RPMI8226 (cell line): ENCODE measurements at regions not wholly inside any gene's neighbourhood (a gene's known extent, or its start where the extent isn't known, plus 50 kb on each side); places are given as distances from the start of the nearest gene placed in this dataset.
"Not testable (repeated sequence)": the region's sequence is repeated elsewhere in the genome, so short reads cannot be mapped to it uniquely, and the experiment has no call there.

ENCODE experiments used
- DNase-seq: peaks from one replicate; pipeline ENCODE4 v3.0.0-alpha.2; 2015

DNA sequence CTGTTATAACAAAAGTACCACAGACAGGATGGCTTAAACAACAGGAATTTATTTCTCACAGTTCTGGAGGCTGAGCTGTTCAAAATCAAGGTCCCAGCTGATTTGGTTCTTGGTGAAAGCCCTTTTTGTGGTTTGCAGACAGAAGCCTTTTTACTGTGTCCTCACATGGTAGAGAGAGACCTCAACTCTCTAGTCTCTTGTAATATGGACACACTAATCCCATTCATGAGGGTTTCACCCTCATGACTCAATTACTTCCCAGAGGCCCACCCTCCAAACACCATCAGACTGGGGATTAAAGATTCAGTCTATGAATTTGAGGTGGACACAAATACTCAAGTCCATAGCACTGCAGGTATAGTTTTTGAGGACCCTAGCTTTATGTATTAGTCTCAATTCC lies 97.3 kb upstream of the WIPF3 start:
- peak; percentile 47 for DNase-seq

DNA sequence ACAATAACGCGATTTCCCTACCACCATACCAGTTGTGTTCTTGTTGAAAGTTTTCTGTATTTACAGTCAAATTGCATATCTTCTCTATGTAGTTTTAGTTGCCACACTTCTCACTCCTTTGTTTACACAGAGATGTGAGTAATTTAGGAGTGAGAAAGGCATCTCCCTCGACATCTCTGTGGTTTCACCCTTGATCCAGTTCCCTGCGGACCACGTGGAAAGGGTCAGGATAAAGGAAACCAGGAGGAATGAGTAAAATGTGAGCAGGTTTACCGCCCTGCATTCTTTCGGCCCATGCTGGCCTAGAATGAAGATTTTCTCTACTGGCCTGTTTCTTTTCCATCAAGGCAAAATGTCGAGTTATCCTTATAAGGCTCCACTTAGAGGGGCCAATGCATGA lies 83.2 kb upstream of the WIPF3 start:
- not testable (repeated sequence) for DNase-seq

DNA sequence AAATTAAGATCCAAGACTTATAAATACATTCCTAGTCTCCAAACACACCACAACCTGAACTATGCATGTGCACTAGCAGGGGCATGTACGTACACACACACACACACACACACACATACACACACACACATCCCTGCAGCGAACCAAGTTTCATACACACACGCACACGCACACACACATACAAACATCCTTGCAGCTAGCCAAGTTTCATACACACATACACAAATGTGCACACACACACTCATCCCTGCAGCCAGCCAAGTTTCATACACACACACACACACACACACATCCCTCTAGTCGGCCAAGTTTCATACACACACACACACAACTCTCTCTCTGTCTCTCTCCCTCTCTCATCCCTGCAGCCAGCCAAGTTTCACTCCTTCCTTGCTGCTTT lies 82.7 kb upstream of the WIPF3 start:
- DNase-seq: no peak

DNA sequence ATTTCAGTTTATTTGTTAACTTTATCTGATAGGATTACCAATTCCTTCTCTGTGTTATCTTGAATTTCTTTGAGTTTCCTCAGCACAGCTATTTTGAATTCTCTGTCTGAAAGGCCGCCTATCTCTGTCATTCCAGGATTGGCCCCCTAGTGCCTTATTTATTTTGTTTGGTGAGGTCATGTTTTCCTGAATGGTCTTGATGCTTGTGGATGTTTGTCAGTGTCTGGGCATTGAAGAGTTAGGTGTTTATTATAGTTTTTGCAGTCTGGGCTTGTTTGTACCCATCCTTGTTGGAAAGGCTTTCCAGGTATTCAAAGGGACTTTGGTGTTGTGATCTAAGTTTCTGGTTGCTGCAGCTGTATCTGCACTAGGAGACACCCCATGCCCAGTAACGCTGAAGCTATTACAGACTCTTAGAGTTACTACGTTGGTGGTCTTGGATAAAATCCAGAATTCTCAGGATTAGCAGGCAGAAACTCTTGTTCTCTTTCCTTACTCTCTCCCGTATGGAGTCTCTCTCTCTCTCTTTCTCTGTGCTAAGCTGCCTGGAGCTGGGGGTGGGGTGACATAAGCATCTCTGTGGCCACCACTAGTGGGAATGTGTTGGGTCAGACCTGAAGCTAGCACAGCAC lies 76.7 kb upstream of the WIPF3 start:
- DNase-seq: not testable (repeated sequence)

DNA sequence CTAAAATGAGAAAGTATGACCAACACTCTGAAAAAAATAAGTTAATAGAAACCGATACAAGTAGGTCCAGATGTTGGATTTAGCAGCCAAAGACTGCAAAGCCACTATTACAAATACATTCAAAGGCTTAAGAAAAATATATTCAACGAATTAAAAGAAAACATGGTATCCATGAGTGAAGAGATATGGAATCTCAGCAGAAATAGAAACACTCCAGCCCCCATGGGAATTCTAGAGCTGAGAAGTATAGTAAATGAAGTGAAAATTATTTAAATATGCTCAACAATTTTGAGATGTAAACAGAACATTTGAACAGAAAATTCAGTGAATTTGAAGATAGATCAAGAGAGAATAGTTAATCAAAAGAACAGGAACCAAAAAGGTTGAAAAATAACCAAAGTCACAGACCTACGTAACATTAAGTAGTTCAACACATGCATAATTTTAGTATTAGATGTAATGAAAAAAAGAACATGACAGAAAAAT lies 72.0 kb upstream of the WIPF3 start:
- DNase-seq: no peak

DNA sequence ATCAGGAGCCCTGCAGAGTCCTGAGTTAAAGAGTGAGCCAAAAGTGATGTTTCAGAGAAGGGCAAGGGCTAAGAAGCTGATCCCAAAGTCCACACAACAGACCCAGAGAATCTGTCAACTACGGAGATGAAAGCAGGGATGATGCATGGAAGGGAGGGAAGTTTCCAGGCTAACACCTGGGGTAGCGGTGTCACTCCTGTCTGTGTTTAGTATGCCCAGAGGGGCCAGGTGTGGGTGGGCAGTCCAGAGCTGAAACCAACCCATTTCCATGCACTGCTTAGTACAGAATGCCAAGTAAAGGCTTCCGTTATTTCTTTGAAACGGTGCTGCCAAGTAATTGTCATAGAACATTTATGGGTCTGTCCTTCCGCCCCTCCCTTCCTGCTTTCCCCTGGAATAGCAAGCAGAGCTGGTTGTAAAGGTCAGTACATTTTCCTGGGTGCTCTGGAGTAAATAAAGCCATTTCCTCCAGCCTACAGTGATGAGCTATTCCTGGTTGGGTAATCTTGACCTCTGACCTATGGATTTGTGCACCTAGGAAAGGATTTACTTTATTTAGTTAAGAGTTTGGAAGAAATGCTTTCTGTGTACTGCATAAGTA lies 58.6 kb upstream of the WIPF3 start:
- not testable (repeated sequence) for DNase-seq

DNA sequence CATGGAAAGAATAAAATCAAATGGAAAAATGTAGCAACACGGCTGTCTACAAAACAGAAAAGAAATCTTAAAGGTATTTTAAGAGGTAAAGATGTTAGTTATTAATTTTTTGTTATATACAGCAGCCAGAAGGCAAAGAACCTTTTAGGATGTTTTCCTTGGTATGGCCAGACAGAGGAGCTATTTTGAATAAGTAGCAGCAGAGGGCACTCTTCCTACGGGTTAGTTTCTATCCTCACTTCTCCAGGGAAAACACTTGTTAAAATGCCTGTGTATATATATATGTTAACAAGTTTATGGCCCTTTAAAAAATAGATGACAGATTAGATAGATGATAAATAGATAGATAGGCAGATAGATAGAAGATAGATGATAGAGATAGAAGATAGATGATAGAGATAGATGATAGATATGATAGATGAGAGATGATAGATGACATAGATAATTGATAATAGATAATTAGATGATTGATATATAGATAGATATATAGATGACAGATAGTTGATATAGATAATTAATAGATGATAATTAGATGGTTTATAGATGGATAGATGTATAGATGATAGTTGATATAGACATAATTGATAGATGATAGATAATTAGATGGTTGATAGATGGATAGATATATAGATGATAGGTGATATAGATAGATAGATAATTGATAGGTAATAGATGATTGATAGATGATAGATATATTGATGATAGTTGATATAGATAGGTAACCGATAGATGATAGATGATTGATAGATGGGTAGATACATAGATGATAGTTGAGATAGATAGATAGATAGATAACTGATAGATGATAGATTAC lies 57.8 kb upstream of the WIPF3 start:
- DNase-seq: peak; percentile 71

DNA sequence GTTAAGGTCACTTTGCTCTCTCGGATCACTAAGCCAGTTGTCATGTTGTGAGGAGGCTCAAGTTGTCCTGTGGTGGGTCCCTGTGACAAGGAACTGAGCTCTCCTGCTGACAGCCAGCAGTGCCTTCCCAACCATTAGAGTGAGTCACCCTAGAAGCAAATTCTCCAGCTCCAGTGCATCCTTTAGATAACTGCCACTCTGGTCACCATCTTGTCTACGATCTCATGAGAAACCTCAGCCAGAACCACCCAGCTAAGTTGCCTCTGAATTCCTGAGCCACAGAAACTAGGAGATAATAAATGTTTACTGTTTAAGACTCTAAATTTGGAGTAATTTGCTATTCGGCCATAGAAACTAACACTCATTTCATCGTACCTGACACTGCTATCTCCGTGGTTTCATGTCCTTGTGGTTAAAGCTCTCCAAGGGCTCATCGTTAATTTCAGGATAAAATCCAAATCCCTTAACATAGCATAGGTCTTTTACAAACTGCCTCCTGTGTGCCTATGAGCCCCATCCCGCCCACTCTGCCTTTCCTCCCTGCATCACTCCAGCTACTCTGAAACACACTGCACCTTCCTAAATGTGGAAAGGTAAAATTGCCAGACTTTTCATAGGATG lies 56.5 kb upstream of the WIPF3 start:
- DNase-seq: no peak

DNA sequence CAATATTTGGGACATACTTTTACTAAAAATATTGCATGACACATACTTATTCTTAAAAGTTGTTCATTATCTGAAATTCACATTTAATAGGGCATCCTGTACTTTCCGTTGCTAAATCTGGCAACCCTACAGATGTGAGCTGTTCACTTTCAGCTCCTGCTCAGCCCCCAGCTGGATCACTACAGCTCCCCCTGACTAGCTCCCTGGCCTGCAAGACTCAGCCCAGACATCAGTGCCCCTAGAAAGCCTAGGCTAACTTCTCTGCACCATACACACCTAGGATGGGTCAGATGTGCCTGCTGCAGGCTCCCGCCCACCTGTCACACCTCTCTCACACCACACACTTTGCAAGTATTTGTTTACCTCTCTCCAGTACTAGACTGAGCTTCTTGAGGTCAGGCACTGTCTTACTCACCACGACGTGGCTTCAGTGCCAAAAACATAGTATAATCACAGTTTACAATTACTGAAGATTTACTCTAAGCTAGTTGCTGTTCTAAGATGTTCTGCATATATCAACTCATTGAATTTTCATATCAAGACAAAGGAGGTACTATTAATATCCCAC lies 55.9 kb upstream of the WIPF3 start:
- not testable (repeated sequence) for DNase-seq

DNA sequence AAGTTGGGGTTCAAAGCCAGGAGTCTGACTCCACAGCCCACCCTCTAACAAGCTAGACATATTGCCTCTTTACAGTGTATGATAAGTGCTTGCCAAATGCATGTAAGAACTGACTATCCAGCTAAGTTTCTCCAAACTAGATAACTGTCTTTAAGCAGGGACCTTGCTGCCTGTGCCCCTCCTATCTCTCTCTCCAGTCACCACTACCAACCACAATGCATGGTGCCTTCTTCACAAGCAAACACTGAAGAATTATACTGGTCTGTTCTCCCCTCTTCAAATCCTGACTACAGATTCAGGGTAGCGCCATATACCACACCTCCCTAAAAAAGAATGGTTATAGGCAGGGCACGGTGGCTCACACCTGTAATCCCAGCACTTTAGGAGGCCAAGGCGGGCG lies 55.3 kb upstream of the WIPF3 start:
- not testable (repeated sequence) for DNase-seq

DNA sequence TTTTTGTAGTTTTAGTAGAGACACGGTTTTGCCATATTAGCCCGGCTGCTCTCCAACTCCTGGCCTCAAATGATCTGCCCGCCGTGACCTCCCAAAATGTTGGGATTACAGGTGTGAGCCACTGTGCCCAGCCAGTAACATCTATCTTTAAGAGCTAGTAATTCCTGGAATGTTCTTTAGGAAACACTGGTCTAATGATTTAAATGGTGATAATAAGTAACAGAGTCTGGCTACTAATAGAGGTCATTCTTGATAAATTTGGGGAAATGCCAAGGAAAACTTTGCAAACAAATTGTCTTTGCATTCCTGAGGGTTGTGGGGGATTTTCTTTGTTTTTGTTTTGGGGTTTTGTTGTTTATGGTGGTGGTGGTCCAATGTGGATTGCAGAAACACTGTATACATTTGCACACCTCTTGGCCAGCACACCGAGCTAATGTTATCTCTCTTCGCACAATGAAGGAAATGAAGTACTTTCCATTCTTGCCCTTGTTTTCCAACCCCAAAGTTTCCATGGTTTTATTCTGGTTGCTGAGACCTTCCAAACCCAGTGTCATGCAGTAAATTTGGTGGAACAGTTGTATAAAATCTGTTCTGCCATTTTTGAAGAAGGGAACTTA lies 51.3 kb upstream of the WIPF3 start:
- DNase-seq: no peak
